Upper lobe of right lung (tissue), 1 donor: ENCODE measurements at regions not wholly inside any gene's neighbourhood (a gene's known extent, or its start where the extent isn't known, plus 50 kb on each side); places are given as distances from the start of the nearest gene placed in this dataset.
"Not testable (repeated sequence)": the region's sequence is repeated elsewhere in the genome, so short reads cannot be mapped to it uniquely, and the experiment has no call there.

Source experiments
- ATAC-seq: fragments of 200-7000 bp; cut with Tn5 transposase; one replicate; pipeline ENCODE4 v1.9.1; 2020; ENCODE audit warnings: mild to moderate bottlenecking, moderate library complexity
- DNase-seq: peaks from one replicate; pipeline ENCODE4 v3.0.0-alpha.2; 2020
- H3K27ac ChIP-seq: fragments of 200-600 bp; one replicate; pipeline ENCODE4 v1.8.0; 2022
- H3K27me3 ChIP-seq: fragments of 200-600 bp; one replicate; pipeline ENCODE4 v1.8.0; 2022; ENCODE audit warnings: mild to moderate bottlenecking
- H3K36me3 ChIP-seq: fragments of 200-600 bp; one replicate; pipeline ENCODE4 v1.8.0; 2022
- H3K4me1 ChIP-seq: fragments of 200-600 bp; one replicate; pipeline ENCODE4 v1.8.0; 2022
- H3K4me3 ChIP-seq: fragments of 200-600 bp; one replicate; pipeline ENCODE4 v1.8.0; 2022; ENCODE audit warnings: mild to moderate bottlenecking
- H3K9me3 ChIP-seq: fragments of 200-600 bp; one replicate; pipeline ENCODE4 v1.8.0; 2022
- CTCF ChIP-seq: fragments of 200-600 bp; IDR thresholded peaks from one replicate; pipeline ENCODE4 v1.8.0; 2022; ENCODE audit warnings: antibody characterized with exemption
- intact Hi-C: fragments of 100-400 bp; cut with DNase I; formaldehyde crosslinking; loops from one replicate; pipeline ENCODE4 v1.11.0; 2022
- donor health status: DM: no; HTN: yes; CAD: no; lungs with severe emphysema.

- Histone ChIP-seq H3K36me3 (no peaks in the 10 kb centered on the region), H3K4me3 (no peak overlapping the region), H3K27ac (no peak overlapping the region), H3K9me3 (peaks cover 4% of the 10 kb centered on the region), H3K4me1 (no peaks in the 10 kb centered on the region), H3K27me3 (no peaks in the 10 kb centered on the region)
- no peak for TF ChIP-seq CTCF
- intact Hi-C loops = no loop called here
- no peak for DNase-seq
- ATAC-seq = no peak
Observed at GRCh38 chr5:159678657-159679392, 237.5 kb upstream of the ADRA1B start.

GRCh38 chr5:159680095-159680494 lies 236.2 kb upstream of the ADRA1B start:
- H3K36me3 ChIP-seq = no peaks in the 10 kb centered on the region
- no peak overlapping the region for H3K27ac ChIP-seq
- H3K9me3 ChIP-seq = peaks cover 4% of the 10 kb centered on the region
- ATAC-seq (no peak), DNase-seq (no peak)
- no peak for TF ChIP-seq CTCF
- no peak overlapping the region for H3K4me3 ChIP-seq
- H3K4me1 ChIP-seq = no peaks in the 10 kb centered on the region
- intact Hi-C loops = no loop called here
- no peaks in the 10 kb centered on the region for H3K27me3 ChIP-seq

GRCh38 chr5:159681661-159682060 lies 234.6 kb upstream of the ADRA1B start:
- no peak overlapping the region for H3K4me3 ChIP-seq
- peaks cover 4% of the 10 kb centered on the region for H3K9me3 ChIP-seq
- no peaks in the 10 kb centered on the region for H3K4me1 ChIP-seq
- no peak overlapping the region for H3K27ac ChIP-seq
- no peak for DNase-seq
- intact Hi-C loops = no loop called here
- no peaks in the 10 kb centered on the region for H3K27me3 ChIP-seq
- no peak for TF ChIP-seq CTCF
- ATAC-seq = no peak
- no peaks in the 10 kb centered on the region for H3K36me3 ChIP-seq

GRCh38 chr5:159682623-159683022 lies 233.7 kb upstream of the ADRA1B start:
- Histone ChIP-seq H3K9me3 (peaks cover 4% of the 10 kb centered on the region), H3K4me1 (no peaks in the 10 kb centered on the region), H3K27me3 (no peaks in the 10 kb centered on the region), H3K27ac (no peak overlapping the region), H3K4me3 (no peak overlapping the region), H3K36me3 (no peaks in the 10 kb centered on the region)
- intact Hi-C loops = no loop called here
- no peak for TF ChIP-seq CTCF
- no peak for DNase-seq
- ATAC-seq = no peak

- H3K4me1 ChIP-seq, ATAC-seq, H3K9me3 ChIP-seq, H3K36me3 ChIP-seq, intact Hi-C loops, DNase-seq, H3K4me3 ChIP-seq, H3K27me3 ChIP-seq, H3K27ac ChIP-seq: not testable (repeated sequence)
Observed at GRCh38 chr5:159687892-159688291, 228.4 kb upstream of the ADRA1B start.

- Histone ChIP-seq H3K27ac (no peak overlapping the region), H3K4me1 (no peaks in the 10 kb centered on the region), H3K36me3 (no peaks in the 10 kb centered on the region), H3K27me3 (no peaks in the 10 kb centered on the region), H3K9me3 (no peaks in the 10 kb centered on the region), H3K4me3 (no peak overlapping the region)
- intact Hi-C loops = no loop called here
- ATAC-seq (no peak), DNase-seq (no peak)
- TF ChIP-seq CTCF = no peak
Observed at GRCh38 chr5:159695741-159696294, 220.5 kb upstream of the ADRA1B start.
